Left cardiac atrium (tissue), 4 donors: ENCODE measurements at regions not wholly inside any gene's neighbourhood (a gene's known extent, or its start where the extent isn't known, plus 50 kb on each side); places are given as distances from the start of the nearest gene placed in this dataset.

Experiments used
- ATAC-seq, 2 donors: fragments of 200-7000 bp; cut with Tn5 transposase; one replicate each; pipeline ENCODE4 v1.9.1; 2020; ENCODE audit warnings: mild to moderate bottlenecking in 2 of 2, moderate library complexity in 2 of 2
- DNase-seq: peaks from one replicate; pipeline ENCODE4 v3.0.0-alpha.2; 2020
- intact Hi-C, 2 donors: fragments of 100-400 bp; cut with DNase I; formaldehyde crosslinking; loops; one replicate each; pipeline versions ENCODE4 v1.14.1 to v1.15.1; 2022 to 2023
- donor health status: DM: no; HTN: yes; CAD: no.
- donor health status: DM: no; HTN: yes; CAD: no; lungs with severe emphysema.
- donor health status: DM: yes; HTN: yes; CAD: no.
- donor health status: Dilated cardiomyopathy.

DNA sequence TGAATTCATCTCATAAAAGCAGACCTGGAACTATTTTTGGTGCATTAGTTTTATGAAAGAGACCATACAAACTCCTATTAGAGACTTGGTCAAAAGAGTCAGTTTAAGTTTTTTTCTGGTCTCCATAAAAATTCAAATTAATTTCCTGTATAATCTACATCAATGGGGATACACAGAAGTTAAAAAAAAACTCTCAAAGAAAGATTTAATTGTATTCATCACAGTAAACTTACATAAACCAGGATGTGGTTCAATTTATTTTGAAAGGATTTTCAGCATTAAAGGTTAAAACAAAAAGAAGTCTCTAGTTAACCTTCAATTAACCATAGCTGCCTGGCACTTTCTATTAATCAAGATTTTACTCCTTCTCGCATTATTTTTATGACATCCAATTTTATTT is 530.3 kb upstream of the KCNMB2 start:
- intact Hi-C loops = no loop called here
- no peak for ATAC-seq
- no peak for DNase-seq

DNA sequence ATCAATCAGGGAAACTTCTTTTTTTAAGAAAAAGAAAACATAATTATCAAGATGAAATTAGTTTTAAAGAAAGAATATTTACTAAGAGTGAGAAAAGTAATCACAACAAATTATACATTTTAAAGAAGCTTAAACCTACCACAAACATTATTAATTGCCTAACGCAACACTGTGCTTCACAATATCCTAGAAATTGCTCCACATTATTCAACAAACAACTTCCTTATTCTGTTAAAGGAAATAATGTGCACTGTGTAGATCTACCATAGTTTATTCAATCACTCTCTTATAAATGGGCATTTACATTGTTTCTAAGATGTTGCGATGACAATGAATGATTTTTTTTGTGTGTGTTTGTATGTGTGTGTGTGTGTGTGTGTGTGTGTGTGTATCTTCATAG is 525.9 kb upstream of the KCNMB2 start:
- intact Hi-C loops = no loop called here
- ATAC-seq = no peak
- no peak for DNase-seq

DNA sequence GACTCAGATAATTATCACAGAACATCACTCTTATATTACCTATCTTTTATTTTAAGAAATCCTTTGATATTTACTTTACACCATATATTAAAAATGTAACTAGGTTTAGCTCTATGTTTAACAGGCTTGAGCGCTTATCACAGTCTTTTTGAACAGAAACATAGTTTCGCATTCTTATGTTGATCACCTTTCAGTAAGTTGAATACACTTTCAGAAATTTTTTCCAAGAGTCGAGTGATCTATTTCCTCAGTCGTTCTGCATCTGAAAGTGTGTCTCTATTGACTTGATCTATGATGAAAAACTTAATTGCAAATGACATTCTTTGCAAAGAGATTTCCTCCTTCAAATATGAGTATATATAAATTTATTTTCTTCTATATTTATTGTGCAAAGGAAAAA is 516.6 kb upstream of the KCNMB2 start:
- DNase-seq = no peak
- no peak for ATAC-seq
- intact Hi-C loops = no loop called here

DNA sequence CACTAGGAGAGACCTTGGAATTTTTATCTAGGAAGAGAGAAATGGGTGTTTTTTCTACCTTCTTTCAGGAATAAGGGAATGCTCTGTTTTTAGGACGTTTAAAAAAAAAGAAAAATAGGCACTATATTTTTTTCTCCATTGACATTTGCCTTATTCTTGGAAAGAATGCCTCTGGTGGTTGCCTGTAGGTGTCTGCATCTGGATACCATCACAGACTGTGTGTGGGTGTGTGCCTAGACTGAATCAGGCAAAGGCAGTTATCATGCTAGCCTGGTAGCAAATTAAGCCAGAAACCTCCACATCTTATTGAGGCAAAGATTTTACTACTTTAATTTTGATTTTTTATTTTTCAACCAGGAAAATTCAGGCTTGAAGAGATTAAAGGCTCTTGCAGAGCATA is 513.6 kb upstream of the KCNMB2 start:
- DNase-seq (no peak), ATAC-seq (no peak)
- intact Hi-C loops = no loop called here

DNA sequence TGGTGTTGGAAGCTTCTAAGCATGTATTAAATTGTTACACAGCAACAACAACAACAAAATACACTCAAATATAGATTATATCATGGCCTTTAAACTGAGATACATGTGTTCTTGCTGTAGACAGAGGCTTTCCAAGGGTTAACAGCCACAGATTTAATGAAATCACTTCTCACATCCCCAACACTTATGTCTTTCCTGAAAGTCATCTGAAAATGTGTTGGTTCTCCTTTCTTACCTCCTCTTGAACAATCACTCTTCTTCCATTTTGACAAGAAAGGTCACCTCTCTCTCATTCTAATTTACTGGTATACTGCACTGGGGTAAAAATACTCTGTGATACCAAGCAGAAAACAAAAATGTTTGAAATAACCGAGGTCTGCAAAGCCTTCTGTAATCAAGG is 507.3 kb upstream of the KCNMB2 start:
- intact Hi-C loops = no loop called here
- DNase-seq (no peak), ATAC-seq (no peak)

DNA sequence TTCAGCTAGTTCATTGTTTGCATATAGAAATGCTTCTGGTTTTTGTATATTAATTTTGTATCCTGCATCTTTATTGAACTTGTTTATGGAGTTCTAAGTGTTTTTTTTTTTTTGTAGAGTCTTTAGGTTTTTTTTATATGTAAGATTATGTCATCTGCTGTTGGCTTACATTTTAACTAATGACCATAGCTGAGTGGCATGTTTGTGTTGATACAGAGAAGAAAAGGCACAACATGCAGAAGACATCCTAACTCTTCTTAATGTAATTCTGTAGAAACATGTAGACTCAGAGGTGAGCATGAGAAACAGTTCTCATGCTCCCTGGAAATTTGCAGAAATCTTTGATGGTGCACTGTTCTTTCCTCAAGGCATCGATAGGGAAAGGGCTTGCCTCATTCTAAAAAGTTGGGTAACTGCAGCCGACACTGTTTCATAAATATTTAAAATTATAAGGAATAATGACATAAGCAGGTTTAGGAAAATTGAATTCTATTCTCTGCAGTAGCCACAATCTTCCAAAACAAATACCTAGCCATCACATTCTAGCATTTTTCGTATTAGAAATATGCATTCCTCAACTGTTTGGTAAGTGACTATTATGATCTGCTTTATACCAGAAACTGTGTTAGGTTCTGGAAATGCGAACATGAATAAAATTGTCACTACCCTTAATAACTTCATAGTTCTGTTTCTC is 499.6 kb upstream of the KCNMB2 start:
- DNase-seq = no peak
- intact Hi-C loops = no loop called here
- ATAC-seq = no peak

DNA sequence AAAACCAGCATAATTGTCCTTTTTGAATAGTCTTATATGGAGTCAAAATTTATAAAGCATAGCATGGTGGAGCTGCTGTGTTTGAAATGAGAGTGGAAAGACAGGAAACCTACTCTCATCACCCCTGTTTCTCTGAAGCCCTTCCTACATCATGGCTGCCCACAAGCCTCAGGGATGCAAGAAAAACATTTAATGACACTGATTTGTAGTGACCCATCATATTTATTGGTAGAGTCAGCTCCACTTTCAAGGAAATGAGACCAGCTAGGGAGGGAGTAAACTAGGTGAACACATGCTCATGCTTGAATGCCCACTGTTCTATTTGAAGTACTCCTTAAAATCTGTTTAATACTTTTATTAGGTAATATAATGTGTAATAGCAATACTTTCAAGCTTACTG is 494.3 kb upstream of the KCNMB2 start:
- ATAC-seq (no peak), DNase-seq (no peak)
- intact Hi-C loops = no loop called here

DNA sequence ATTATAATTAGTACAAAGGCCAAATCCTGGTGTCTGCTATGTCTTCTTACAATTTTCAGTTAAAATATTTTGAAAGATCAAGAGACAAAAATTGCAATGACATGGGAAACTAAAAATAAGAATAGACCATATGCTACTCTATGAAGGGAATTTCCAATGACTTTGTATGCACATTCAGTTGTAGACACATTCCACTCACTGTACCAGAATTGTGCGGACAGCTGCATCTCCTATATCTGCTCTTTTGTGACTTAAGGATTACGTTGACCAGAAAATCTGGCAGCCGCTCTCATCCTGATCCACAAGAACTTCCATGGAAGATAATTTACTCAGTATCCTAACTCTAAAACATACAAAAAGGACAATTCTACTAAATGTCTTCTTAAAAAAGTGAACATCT is 493.9 kb upstream of the KCNMB2 start:
- intact Hi-C loops = no loop called here
- ATAC-seq = no peak
- DNase-seq = no peak

DNA sequence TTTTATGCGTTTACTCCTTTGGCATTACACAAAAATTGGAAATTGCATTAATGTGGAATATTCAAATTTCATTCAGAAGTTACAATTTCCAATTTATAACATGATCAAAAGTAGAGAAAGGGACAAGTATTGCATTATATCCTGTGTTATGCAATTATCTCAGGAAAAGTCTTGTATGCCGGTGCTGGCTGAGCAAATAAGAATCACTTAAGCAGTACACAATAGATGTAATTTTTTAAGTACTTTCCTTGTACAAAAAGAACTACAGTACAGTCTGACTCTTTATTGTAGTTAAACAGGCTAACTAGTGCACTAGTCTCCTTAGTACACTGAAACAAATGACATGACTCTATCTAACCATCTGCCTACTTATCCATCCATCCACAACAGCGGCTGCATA is 493.2 kb upstream of the KCNMB2 start:
- no peak for DNase-seq
- intact Hi-C loops = no loop called here
- ATAC-seq = no peak

DNA sequence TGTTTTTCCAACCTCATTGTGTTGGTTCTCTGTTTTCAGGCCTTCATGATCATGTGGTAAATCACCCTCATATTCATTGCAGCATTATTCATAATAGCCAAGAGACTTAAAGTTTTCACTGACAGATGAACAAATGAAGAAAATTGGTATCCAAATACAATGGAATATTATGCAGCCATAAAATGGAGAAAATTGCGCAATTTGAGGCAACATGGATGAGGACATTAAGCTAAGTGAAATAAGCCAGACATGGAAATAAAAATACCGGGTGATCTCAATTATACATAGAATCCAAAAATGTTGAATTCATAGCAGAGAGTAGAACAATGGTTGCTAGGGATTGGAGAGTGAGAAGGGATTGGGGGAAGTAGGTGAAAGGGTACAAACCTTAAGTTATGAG is 491.9 kb upstream of the KCNMB2 start:
- intact Hi-C loops = no loop called here
- DNase-seq = no peak
- ATAC-seq = no peak

DNA sequence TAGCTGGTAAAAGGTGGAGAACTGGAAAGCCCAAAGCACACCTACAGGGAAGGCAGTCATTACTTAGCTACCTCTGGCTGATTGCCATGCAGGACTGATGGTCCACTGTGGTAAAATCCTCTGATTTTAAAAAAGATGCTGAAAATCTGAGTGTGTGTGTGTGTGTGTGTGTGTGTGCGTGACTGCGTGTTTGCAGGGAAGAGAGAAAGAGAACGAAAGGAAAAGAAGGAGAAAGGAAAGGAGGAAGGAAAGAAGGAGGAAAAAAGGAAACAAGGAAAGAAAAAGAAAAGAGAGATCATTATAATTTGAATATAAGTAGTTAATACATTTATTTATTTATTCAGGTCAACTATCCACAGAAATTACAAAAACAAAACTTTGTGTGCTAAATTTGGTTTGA is 488.7 kb upstream of the KCNMB2 start:
- intact Hi-C loops = no loop called here
- DNase-seq = no peak
- no peak for ATAC-seq

DNA sequence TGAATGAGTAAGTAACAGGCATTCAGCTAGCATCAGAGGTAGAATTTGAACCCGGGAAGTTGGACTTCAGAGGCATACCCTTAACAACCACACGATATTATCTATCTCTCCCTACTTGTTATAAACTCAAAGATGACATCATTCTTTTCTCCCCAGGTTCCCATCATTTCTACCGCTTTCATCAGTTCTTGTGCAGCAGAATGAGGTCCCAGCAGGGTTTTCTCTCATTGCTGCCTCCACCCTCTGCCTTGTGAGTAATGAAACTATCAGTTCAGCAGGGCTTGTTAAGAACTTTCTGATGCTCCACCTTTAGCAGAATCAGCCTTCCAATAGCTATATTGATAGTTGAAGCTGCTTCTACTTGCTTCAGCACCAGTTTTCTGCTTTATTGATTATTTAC is 487.5 kb upstream of the KCNMB2 start:
- intact Hi-C loops = no loop called here
- no peak for DNase-seq
- ATAC-seq = no peak

DNA sequence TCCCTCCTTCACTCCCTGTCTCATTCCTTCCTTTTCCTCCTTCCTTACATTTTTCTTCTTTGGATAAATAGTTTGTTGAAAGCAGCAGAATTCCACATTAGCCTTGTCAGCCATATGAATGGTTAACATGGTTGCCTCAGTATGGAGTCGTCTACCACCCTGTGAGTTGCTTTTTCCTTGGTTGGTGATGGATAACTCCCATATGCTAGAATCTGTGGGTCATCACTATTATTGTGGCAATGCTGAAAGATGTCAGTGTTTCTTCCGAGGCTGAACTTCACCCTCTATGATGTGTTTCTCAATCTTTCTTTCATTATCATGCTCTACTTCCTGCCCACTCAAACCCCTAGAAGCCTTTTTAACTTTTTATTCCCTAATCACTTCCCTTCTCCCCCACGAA is 481.8 kb upstream of the KCNMB2 start:
- intact Hi-C loops = no loop called here
- no peak for DNase-seq

DNA sequence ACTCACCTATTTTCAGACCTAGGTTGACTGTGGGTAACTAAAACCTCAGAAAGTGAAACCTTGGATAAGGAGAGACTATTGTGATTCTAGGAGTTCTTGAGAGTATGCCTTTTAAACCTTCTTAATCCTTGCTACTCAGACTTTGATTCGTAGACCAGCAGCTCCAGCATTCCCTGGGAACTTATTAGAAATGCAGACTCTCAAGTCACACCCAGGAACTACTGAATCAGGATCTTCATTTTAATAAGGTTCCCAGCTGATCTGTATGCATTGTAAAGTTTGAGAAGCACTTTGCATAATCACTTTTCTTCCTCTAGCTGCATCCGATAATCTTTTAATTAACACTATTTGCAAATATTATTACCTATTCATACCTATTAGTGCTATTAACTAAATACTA is 480.3 kb upstream of the KCNMB2 start:
- ATAC-seq = no peak
- intact Hi-C loops = no loop called here
- DNase-seq = no peak

More for the DNA sequence above, 481.8 kb upstream of the KCNMB2 start:
- ATAC-seq = no peak

DNA sequence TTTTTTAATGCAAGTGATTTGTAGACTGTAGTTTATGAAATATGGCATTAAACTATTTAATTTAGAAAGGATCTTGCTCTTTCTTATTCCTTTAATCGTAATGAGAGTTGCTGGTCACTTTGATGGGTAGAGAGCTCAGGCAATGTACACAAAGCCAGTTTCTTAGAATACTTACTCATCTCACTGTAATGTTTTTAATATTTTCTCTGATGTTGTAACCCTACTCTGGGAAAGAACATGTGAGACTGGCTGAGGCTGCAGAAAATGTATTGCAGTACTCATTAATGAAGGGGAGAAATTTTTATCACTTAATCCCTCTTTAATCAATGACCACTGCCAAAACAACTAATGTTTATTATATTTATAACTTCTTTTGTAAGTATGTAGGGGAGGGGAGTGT is 479.4 kb upstream of the KCNMB2 start:
- no peak for DNase-seq
- intact Hi-C loops = no loop called here
- no peak for ATAC-seq

DNA sequence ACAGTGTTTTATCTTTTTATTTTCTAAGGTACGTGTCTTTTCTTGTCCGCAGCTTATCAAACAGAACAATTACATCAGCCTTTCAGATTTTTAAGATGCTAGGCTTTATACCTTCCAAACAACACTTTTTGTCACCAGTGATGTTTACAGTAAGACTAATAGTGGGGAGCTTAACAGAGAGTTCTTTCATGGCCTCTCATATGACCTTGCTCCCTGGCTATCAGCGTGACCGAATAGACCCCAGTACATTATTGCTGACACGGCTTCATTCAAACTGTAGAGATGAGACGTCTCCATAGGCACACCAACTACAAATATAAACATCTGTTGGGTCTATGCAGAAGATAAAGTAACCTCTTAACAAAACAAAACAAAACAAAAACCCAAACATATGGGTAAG is 477.6 kb upstream of the KCNMB2 start:
- DNase-seq = no peak
- intact Hi-C loops = no loop called here
- no peak for ATAC-seq

DNA sequence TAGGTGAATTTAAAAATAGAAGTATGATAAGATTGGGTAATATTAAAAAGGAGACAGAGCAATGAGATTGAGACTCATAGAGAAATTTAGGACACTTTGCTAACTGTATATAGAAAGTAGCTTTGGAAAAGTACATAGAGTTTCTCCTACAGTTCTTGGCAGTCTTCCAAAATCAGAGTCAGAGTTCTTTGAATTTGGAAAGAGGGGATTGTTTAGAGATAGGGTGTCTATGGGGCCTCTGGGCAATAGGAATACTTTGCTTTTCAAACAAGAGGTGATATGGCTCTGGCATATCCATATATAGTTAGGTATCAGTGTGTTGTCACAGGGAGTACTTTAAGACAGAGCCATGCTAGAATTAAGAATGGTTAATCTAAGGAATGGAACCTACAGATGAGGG is 477.1 kb upstream of the KCNMB2 start:
- DNase-seq = no peak
- no peak for ATAC-seq
- intact Hi-C loops = no loop called here

DNA sequence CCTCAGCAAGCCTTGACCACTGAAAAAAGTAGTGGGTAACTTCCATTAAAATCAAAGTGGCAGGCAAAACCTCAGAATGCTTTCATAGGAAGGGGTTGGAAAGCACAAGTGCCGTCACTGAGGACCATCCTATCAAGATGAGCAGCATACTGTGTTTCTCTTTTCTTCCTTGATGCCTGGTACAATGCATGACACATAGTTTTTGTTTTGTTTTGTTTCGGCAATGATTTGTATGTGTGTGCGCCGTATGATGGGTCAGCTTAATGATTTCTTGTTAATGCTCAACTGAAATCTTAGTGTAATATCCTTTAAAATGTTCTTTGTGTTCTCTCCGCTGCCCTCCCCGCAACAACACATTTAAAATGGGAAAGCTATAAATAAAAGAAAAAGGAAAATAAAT is 476.4 kb upstream of the KCNMB2 start:
- DNase-seq (no peak), ATAC-seq (no peak)
- intact Hi-C loops = no loop called here

DNA sequence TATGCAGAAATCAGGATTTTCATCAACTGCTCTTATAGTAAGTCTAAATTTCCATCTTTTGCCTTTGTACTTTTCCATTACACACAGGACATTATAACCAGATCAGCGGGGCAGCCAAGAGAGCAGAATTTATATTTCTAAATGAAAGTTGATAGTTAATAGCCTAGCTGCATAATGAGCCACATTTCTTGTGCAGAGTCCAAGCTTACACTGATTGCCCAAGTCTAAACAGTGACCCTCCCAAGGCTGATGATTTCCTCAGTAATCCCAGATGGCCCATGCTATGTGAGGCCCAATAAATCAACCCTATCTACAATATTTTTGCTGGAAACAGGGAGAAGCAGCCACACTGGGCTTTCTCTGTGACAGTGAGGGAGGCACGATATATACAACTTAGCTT is 475.8 kb upstream of the KCNMB2 start:
- DNase-seq = peak; percentile 23
- peak; percentile 84 to 89 for ATAC-seq
- intact Hi-C loops = no loop called here

DNA sequence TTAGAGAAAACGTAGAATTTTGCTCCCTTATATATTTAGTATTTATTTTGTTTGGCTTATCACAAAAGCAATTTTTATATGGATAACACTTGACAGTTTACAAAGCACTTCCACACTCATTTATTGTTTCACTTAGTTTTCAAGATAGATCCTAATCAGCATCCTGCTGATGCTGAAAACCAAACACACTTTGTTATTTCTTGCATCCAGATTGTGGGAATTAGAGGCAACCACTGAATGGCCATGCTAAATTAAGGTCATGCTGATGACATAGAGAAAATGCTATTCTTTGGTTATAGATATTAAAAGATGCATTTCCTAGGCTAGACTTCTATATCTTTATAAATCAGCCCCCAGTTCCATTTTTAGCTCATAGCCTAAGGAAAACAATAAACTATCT is 474.1 kb upstream of the KCNMB2 start:
- ATAC-seq (no peak), DNase-seq (no peak)
- intact Hi-C loops = no loop called here

DNA sequence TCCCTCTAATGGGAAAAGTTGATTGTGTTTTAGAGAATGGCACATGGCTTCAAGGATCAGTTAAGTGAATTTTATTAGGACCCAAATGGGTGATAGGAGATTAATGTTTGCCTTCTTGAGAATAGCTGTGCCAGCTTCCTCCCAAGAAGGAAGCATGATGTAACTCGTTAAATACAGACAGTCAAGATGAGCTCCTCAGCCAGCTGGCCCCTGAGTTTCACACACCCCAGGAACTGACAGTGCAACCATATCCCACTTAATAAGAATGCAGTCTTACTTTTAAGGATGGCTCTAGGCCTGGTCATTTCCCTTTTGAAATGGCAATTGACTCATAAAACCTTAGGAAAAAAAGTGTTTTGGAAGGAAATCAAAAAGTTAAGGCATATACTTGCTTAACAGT is 472.8 kb upstream of the KCNMB2 start:
- DNase-seq (no peak), ATAC-seq (peak in 1 of 2 donors; percentile 35)
- intact Hi-C loops = no loop called here

DNA sequence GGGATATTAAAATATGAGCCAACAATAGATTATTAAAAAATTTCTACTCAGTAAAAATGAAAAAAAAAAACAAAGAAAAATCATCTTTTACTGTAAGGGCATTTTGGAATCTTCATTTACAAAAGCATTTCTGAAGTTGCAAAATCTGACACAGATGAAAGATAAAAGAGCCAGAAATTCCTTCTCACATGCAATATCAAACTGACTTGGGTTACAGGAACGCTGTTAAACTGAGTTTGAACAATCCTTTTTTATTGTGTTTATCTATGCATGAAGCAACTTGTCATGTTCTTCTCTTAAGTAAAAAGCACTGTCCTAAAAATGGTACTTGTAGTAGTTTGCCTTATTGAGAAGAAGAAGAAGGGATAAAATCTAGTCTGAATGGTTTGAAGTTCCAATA is 468.5 kb upstream of the KCNMB2 start:
- intact Hi-C loops = no loop called here
- no peak for ATAC-seq
- no peak for DNase-seq
